NCI-H446 (cell line): ENCODE measurements at regions not wholly inside any gene's neighbourhood (a gene's known extent, or its start where the extent isn't known, plus 50 kb on each side); places are given as distances from the start of the nearest gene placed in this dataset.
"Not testable (repeated sequence)": the region's sequence is repeated elsewhere in the genome, so short reads cannot be mapped to it uniquely, and the experiment has no call there.

Experiments used
- DNase-seq, 2 experiments: peaks; one replicate each; lab custom pipeline; 2025; lab: John Stamatoyannopoulos, UW

DNA sequence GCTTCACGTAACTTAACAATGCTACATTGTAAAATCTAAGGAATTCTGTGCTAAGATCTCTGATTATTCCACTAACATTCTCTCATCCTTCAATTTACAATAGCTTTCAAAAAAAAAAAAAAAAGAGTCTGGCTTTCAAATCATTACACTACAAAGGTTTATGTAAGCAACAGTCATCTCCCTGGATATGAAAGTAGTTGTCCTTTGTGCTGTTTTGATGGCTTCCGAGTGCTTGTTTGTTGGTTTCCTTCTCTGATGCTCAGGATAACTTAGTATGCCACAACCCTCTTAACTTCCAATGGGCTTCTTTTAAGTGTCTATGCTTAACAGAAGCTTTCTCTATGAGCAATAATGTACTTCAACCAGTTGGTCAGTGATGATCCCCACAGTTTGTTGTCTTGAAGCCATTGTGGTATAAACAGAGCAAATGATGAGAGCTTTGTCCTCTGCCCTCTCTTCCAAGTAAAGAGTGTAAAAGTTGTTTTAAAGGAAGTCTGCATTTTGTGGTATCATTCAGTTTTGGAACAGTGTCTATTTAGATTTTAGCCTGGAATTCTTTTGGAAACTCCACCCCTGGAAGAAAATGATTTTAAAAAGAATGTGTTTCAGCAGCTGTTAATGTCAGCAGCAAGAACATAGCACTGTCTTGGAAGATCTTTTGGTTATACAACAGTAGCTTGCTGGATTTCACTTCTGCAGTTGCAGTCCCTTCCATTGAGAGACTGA lies 396.1 kb upstream of the RGS6 start:
- DNase-seq, result no peak

DNA sequence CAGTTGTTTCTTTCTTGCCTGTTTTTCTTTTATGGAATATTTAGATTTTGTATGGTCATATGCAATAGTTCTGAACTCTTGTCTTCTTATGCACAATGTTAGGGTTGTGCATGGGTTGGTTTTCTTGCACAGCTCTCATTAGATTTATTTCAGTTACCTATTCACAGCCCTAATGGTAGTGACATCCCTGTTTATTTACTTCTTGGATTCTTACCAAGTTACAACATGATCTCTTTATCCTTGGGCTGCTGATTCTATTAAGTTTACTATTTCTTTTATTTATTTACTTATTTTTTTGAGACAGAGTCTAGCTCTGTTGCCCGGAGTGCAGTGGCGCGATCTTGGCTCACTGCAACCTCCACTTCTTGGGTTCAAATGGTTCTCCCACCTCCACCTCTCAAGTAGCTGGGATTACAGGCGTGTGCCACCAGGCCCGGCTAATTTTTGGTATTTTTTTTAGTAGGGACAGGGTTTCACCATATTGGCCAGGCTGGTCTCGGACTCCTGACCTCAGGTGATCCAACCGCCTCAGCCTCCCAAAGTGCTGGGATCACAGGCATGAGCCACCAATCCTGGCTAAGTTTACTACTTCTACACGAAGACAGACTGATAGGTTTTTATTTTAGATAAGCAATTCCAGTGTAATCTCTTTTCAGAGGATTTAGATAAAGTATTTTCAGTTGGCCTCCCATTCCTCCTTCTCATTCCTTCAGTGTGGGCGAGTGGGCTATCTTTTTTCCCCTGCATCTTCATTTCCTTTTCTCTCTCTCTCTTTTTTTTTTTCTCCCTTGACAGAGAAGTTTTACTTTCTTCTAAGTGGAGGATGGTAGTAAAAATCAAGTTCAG lies 395.1 kb upstream of the RGS6 start:
- DNase-seq, result peak in 1 of 2 experiments; percentile 10

DNA sequence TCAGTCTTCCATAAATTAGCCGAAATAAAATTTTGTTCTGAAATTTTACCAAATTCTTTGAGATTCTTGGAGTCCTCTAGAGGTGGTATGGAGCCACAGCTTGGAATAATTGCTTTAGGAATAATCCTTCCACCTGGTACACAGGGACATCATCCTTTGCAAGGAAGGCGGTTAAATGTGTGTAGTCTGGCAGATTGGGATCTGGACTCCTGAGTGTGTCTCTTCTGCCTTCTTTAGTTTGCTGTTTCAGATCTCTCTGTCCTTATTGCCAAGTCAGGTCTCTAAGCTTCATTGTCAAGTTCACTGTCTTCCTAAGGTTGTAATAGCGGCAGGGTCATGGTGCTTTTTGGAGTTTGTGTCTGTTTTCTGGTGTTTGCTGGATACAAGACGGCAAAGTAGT lies 393.9 kb upstream of the RGS6 start:
- no peak for DNase-seq

DNA sequence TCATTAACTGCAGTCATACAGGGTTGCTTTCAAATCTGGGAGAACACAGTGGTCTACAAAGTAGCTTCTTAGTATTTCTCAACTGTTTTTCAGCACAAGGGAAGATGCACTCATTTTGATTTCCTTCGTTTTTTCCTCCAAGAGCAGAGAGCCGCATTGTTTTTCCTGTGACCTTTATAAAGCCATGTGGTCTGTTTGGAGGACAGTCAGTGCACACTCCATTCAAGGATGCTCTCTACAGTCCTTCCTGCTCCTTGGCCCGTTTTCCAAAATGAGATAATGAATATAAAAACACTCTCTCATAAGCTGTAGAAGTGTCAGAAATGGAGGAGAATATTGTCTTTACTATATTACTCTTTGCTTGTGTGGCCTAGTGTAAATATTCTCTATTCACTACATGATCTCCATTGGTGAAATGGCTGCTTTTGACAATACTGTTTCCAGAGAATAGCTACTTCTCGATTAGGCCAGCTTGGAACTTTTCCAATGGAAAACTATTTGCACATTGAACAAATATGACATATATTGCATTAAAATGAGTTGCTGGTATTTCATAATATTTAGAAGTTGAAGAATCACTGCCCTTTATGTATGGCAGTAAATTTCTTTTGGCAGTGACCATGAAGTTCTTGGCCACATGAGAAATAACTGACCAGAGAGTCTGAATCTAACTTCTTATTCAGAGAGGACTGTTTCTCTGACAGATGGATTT lies 393.1 kb upstream of the RGS6 start:
- DNase-seq, result peak in 1 of 2 experiments; percentile 40

DNA sequence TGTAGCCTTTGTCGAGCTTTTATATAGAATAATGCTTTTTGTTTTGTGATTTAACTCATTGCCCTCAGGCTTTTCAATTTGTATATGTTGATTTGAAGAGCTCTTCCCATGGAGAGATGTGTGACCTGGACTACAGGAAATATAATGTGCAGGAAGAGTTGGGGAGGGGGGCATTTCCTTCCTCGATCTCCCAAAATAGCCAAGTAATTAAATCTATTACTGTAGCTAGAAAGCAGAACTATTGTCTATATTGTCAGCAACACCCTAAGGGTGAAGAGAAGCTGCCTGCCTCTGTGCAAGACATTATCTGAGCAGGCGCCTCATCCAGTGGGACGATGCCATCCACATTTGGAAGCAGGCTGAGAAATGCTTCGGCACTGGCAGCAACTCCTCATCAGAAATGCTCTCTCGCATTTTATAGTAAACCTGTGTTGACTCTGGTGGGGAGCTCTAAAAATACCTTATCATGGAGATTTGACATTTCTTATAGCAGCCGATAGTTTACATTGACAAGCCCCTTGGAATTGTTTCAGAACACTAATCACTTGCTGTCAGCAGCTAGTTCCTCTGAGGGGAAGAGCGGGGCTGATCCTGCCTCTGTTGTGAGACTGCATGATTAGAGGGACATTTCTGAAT lies 392.5 kb upstream of the RGS6 start:
- peak in 1 of 2 experiments; percentile 50 for DNase-seq

DNA sequence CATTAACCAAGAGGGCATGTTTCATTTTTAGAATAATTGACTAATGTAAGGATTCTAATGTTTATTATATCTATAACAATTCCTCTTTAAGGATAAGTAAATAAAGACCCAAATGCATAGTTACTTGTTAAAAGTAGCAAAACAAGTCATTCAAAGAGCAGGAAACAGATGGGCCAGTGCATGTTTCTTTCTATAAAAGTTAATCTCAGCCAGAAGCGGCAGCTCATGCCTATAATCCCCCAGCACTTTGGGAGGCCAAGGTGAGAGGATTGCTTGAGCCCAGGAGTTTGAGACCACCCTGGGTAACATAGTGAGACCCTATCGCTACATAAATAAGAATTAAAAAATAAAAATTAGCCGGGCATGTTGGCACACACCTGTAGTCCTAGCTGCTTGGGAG lies 391.0 kb upstream of the RGS6 start:
- no peak for DNase-seq

DNA sequence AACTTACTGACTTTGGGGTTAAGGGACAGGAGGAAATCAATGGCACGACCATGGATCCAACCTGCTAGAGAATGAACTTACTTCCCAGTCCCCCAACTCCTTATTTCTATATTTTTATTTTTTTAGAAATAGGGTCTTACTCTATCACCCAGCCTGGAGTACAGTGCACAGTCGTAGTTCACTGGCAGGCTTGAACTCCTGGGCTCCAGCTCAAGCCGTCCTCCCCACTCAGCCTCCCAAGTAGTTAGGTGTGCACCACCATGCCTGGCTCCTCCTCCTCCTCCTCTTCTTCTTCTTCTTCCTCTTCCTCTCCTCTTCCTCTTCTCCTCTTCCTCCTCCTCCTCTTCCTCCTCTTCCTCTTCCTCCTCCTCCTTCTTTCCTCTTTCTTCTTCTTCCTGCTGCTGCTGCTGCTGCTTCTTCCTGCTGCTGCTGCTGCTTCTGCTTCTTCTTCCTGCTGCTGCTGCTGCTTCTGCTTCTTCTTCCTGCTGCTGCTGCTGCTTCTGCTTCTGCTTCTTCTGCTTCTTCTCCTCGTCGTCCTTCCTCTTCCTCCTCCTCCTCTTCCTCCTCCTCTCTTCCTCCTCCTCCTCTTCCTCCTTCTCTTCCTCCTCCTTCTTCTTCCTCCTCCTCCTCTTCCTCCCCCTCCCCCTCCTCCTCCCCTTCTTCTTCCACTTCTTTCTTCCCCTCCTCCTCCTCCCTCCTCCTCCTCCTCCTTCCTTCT lies 390.1 kb upstream of the RGS6 start:
- DNase-seq, result no peak

DNA sequence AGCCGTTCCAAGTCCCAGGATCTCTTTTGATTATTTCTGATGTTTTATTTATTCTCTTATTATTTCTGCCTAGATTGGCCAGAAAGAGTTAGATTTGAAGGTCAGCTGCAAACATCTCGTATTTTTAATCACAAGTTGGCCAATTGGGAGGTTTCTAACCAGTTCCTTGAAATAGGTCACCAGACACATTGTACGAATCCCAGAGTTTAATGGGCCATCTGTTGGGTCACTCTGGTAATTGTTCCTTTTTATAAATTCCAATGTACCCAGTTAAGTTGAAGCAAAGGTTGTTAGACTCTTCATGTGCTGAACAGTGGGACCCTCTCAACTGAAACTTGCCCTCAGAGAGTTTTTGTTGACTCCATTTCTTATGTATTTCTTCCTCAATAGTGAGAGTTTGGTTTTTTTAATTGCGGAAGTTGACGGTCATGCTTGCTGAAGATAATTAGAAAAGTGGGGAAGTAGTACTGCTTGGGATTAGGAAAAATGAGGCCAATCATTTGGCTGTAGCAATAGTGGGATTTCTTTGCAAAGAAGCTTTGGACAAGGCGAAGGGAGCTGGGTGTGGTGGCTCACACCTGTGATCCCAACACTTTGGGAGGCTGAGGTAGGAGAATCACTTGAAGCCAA lies 382.7 kb upstream of the RGS6 start:
- no peak for DNase-seq

DNA sequence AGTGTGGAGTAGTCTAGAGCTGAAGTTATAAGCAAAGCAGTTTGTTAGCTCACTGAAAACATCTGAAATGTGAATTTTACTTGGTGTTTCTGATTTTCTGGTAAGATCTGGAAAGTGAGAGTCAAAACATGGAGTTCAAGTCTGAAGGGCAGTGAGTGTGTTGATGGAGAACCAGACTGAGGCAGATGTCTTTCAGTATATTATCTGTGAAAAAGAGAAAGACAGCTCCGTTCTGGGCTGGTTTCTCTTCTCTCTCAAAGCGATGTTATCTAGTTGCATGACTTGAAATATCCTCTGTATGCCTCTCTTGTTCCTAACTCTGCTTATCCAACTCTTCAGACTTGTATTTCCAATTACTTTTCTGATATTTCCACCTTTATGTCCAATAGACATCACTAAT lies 381.9 kb upstream of the RGS6 start:
- no peak for DNase-seq

DNA sequence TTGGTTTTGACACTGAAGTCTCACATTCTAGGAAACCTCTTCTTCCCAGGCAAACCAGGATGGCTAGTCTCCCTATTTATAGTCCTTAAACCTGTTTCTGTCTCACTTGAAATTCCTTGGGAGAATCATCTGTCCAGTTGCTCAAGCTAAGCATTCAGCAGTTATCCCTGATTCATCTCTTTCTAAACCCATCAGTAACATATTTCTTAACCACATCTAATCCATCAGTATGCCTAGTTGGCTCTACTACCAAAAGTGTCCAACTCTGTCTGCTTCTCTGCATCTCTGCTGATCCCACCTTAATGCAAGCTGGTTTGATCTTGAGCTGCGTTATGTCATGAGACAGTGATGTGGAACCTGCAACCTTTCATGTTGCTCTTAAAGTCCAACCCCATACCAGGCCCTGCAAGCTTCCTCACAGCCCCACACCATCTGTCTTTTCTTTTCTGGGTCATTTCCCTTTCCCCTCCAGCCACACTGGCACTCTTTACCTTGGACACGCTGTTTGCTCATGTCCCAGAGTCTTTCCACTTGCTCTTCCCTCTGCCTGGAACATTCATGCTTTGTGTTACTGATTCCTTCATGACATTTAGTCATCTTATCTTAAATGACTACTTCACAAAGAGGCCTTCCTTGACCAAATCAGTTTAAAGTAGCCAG lies 380.8 kb upstream of the RGS6 start:
- no peak for DNase-seq

DNA sequence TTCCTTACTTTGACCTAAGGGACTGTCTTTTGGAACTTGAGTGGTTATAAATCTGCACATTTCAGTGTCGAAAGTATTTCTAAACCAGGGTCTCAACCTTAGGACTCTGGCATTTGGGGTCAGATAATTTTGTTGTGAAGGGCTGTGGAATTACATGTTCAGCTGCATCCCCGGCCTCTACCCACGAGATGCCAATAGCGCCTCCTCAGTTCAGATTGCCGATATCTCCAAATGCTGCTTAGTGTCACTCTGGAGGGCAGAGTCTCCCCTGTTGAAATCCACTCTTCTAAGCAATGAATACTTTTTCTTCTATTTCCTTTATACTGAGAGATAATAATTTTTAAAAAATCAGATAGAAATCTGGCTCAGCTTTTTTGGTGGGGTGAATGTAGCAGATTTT lies 379.4 kb upstream of the RGS6 start:
- DNase-seq, result no peak

DNA sequence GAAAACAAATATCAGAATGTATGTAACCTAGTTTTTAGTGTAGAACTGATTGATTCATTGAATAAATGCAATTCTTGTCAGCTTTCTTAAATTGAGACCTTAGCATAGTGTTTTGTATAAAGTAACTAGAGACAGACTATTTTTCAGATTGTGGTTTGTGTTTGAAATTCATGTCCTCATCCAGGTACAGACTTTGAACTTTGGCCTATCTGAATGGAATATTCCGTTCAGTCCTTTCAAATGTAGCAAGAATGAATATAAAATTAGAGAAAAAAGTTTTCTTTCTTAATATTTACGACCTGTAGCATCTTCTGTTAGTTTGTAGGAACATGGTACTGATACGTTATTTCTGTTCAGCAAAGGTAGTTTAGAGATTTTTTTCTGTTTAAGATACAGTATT lies 378.4 kb upstream of the RGS6 start:
- DNase-seq, result no peak

DNA sequence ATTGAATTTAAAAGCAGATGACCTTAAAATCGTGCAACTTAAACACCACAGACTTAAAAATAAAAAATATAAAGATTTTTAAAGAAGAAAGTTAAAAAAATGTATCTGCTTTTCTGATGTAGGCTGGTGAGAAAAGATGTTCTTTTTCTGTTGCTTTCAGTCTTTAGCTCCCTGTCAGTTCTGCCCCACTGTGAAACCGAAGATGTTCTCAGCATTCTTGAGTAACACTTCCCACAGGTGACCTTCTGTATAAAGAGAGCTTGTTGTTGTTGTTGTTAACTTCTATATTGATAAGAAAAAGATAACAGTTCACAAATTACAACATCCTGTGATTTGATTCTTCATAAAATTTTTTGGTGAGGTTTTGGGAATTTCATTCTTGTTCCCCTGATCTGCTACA lies 377.9 kb upstream of the RGS6 start:
- DNase-seq, result no peak

DNA sequence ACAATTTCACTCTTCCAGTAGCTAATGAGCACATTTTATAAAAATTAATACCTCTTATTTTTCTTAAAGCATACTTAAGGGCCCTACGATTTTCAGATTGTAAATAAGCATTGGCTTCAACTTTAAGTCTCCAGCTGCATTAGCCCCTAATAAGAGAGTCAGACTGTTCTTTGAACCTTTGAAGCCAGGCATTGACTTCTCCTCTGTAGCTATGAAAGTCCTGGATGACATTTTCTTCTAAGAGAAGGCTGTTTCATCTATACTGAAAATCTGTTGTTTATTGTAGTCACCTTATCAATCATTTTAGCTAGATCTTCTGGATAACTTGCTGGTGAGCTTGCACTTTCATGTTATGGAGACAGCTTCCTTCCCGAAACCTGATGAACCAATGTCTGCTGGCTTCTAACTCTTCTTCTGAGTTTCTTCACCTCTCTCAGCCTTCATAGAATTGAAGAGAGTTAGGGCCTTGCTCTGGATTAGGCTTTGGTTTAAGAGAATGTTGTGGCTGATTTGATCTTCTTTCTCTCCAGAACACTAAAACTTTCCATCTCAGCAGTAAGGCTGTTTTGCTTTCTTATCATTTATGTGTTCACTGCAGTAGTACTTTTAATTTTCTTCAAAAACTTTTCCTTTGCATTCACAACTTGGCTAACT lies 377.1 kb upstream of the RGS6 start:
- no peak for DNase-seq

DNA sequence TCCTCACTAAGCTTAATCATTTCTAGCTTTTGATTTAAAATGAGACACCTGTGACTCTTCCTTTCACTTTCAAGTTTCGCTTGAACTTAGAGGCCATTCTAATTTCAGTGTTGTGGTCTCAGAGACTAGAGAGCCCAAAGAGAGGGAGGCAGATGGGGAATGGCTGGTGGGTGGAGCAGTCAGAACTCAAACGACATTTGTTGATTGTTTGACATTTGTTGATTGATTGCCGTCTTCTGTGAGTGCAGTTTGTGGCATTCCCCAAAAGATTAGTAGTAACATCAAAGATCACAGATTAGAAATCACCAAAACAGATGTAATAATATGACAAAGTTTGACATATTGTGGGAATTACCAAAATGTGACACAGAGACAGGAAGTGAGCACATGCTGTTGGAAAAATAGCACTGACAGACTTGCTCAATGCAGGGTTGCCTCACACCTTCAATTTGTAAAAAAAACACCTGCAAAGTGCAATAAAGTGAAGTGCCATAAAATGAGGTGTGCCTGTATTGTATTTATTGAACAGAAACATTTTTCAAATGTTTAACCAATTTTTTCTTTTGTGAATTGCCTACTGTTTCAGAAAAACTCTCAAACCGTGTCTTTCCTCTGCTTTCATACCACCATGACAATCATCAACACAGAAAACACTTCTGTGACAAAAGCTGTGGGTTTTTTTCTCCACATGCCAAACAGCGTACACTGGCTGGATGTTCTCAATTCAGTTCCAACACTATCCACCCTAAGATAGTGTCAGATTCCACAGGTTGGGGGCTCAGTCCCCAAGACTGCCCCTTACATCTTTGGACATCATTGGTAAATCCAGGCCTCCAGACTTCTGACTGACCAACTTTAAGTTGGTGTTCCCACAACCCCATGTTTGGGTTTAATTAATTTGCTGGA lies 376.3 kb upstream of the RGS6 start:
- no peak for DNase-seq

DNA sequence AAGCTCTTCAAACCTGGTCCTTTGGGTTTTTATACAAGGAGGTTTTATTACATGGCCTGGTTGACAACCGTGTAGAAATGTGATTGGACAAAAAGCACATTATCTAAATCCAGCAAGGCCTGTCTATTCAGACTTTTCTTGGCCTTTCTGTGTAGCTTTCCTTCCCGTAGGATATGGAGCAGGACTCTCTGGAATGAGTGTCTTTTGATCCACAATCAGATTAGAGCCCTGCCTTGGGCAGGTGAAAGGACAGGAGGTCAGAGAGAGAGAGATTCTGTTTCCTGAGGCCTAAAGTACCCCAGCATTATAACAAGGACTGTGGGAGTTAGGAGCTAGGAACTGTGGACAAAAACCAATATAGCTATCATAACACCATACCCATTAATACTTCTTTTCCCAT lies 375.5 kb upstream of the RGS6 start:
- no peak for DNase-seq

DNA sequence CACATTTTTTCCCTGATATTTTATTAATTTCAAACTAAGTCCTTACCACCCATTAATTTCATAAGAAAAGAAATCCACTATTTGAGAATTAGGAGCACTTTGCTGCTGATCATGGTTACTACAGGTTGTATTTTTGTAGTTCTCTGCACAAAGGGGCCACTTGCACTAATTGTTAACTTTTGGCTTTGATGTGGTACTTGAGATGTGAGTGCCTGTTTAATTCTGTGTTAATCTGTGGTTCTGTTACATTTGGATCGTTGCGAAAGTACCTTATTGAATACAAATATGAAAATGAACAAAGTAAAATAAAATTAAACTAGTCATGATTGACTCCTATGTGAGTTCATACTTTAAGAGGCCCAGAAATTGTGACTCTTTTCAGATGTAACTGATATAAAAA lies 374.9 kb upstream of the RGS6 start:
- no peak for DNase-seq

DNA sequence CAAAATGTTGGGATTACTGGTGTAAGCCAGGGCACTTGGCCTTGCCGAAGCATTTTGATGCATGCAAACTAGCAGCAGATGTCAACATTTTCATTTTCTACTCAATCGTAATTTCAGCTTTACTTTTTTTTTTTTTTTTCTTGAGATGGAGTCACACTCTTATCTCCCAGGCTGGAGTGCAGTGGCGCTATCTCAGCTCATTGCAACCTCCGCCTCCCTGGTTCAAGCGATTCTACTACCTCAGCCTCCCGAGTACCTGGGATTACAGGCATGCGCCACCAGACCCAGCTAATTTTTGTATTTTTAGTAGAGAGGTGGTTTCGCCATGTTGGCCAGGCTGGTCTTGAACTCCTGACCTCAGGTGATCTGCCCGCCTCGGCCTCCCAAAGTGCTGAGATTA lies 373.3 kb upstream of the RGS6 start:
- DNase-seq, result not testable (repeated sequence)

DNA sequence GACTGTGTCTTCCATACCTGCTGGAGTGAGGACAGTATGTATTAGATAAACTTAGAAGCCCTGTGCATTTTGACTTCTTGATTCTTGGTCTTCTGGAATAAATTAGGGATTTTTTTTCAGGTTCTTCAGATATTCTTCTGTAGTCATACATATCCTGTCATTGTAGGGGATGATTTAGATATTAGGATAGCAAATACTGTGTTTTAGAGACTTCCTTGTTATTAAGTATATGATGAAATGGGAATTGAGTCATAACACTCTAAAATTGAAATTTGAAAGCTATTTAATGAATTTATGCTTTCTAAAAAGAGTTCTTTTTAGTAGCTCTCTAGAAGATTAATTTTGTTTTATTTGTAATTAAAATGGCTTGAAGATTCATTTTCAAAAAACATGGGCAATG lies 371.5 kb upstream of the RGS6 start:
- no peak for DNase-seq
